Thoracic aorta (tissue), 2 donors: ENCODE measurements at regions not wholly inside any gene's neighbourhood (a gene's known extent, or its start where the extent isn't known, plus 50 kb on each side); places are given as distances from the start of the nearest gene placed in this dataset.

Experiments
- ATAC-seq: fragments of 150-250 bp; one replicate; pipeline ENCODE4 v1.8.0; 2017; ENCODE audit warnings: low read depth; ENCODE audit not compliant: insufficient number of reproducible peaks, low FRiP score
- DNase-seq: peaks from one replicate; pipeline ENCODE4 v3.0.0-alpha.2; 2020; ENCODE audit warnings: low spot score
- H3K27ac ChIP-seq, 2 donors: fragments of 200-600 bp; sonication (generic); 1 replicate in 1 of 2; 2 replicates in 1 of 2; pipeline ENCODE4 v1.5.1; 2016; ENCODE audit warnings: mild to moderate bottlenecking in 2 of 2, moderate library complexity in 2 of 2
- H3K27me3 ChIP-seq: fragments of 200-600 bp; sonication (generic); replicated peaks from 2 replicates; pipeline ENCODE4 v1.6.0; 2016; ENCODE audit warnings: mild to moderate bottlenecking; ENCODE audit not compliant: insufficient read depth
- H3K36me3 ChIP-seq: fragments of 200-600 bp; sonication (generic); one replicate; pipeline ENCODE4 v1.5.1; 2016
- H3K4me1 ChIP-seq, 2 donors: fragments of 200-600 bp; sonication (generic); 1 replicate in 1 of 2; 2 replicates in 1 of 2; pipeline versions ENCODE4 v1.5.1 to v1.6.0; 2016; ENCODE audit warnings: low read depth in 2 of 2, mild to moderate bottlenecking in 1 of 2; ENCODE audit not compliant: control insufficient read depth in 1 of 2
- H3K4me3 ChIP-seq: fragments of 200-600 bp; sonication (generic); 2 replicates; pipeline ENCODE4 v1.5.1; 2016; ENCODE audit warnings: mild to moderate bottlenecking
- H3K9me3 ChIP-seq: fragments of 200-600 bp; sonication (generic); 2 replicates; pipeline ENCODE4 v1.5.1; 2016
- CTCF ChIP-seq: fragments of 200-600 bp; sonication (generic); IDR thresholded peaks from one replicate; pipeline ENCODE4 v1.5.1; 2019; ENCODE audit warnings: antibody characterized with exemption

- no peaks in the 10 kb centered on the region for H3K9me3 ChIP-seq
- DNase-seq: no peak
- no peak for TF ChIP-seq CTCF
- H3K36me3 ChIP-seq: no peaks in the 10 kb centered on the region
- H3K27ac ChIP-seq: no peak overlapping the region
- no peak for ATAC-seq
- no peaks in the 10 kb centered on the region for H3K27me3 ChIP-seq
- H3K4me3 ChIP-seq: no peak overlapping the region
- H3K4me1 ChIP-seq: no peaks in the 10 kb centered on the region
These were observed 129.8 kb downstream of the MXRA5 start for GRCh38 chrX:3216581-3217180.

- Histone ChIP-seq H3K27ac (no peak overlapping the region), H3K27me3 (no peaks in the 10 kb centered on the region), H3K9me3 (no peaks in the 10 kb centered on the region), H3K4me3 (no peak overlapping the region), H3K4me1 (no peaks in the 10 kb centered on the region), H3K36me3 (no peaks in the 10 kb centered on the region)
- no peak for TF ChIP-seq CTCF
- DNase-seq (no peak), ATAC-seq (no peak)
These were observed 131.2 kb downstream of the MXRA5 start for GRCh38 chrX:3215249-3215648.

GRCh38 chrX:3206314-3206713, 140.1 kb downstream of the MXRA5 start:
- H3K27ac ChIP-seq: no peak overlapping the region
- no peaks in the 10 kb centered on the region for H3K9me3 ChIP-seq
- H3K36me3 ChIP-seq: no peaks in the 10 kb centered on the region
- H3K4me3 ChIP-seq: no peak overlapping the region
- H3K4me1 ChIP-seq: no peaks in the 10 kb centered on the region
- H3K27me3 ChIP-seq: no peaks in the 10 kb centered on the region
- no peak for DNase-seq
- ATAC-seq: no peak
- no peak for TF ChIP-seq CTCF

GRCh38 chrX:3204606-3205005, 141.8 kb downstream of the MXRA5 start:
- Histone ChIP-seq H3K27ac (no peak overlapping the region), H3K4me3 (no peak overlapping the region), H3K4me1 (no peaks in the 10 kb centered on the region), H3K9me3 (no peaks in the 10 kb centered on the region), H3K36me3 (no peaks in the 10 kb centered on the region), H3K27me3 (no peaks in the 10 kb centered on the region)
- ATAC-seq (no peak), DNase-seq (no peak)
- TF ChIP-seq CTCF: no peak

- H3K4me1 ChIP-seq: no peaks in the 10 kb centered on the region
- ATAC-seq: no peak
- H3K36me3 ChIP-seq: no peaks in the 10 kb centered on the region
- no peaks in the 10 kb centered on the region for H3K9me3 ChIP-seq
- no peak overlapping the region for H3K27ac ChIP-seq
- H3K27me3 ChIP-seq: no peaks in the 10 kb centered on the region
- TF ChIP-seq CTCF: no peak
- DNase-seq: no peak
- no peak overlapping the region for H3K4me3 ChIP-seq
These were observed 150.6 kb downstream of the MXRA5 start for GRCh38 chrX:3195845-3196244.
